TTC549 (cell line): ENCODE measurements at regions not wholly inside any gene's neighbourhood (a gene's known extent, or its start where the extent isn't known, plus 50 kb on each side); places are given as distances from the start of the nearest gene placed in this dataset.
"Not testable (repeated sequence)": the region's sequence is repeated elsewhere in the genome, so short reads cannot be mapped to it uniquely, and the experiment has no call there.

Experiments used
- FAIRE-seq: peaks from 2 replicates; lab custom pipeline; 2012; peaks lifted over from hg19 to GRCh38; lab: Jason Lieb, UNC

DNA sequence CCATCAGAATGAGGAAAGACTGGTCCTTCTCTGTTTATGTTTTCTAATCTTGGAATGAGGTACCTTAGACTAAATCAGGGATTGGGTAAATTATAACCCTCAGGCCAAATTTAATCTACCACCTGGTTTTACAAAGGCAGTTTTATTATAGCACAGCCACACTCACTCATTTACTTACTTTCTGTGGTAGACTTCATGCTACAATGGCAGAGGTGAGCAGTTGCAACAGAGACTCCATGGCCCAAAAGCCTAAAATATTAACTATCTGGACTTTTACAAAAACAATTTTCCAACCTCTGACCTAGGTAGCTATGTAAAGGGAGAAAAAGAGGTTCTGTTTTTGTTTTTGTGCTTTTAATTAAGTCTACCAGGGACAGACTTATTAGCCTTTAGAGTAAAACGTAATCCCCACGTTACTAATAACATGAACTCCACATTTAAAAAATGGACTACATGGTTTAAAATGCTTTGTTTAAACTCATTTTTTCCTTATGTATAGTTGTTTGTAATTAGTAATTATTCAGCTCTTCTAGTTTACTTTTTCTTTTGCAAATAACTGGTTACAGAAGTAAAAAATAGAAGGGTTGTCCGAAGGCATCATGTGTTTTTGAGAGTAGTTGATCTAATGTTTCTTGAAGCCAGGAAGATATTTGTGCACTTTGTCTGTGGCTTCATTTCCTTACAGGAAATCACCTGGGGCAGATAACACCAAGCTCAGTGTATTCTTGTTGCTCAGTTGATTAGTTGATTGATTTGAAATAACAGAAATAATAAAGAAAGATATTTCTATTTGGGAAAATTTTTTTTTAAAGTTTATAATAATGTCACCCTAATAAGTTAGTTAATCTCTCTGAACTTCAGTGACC, 57.6 kb upstream of the ATP2B1 start:
- FAIRE-seq = no peak

DNA sequence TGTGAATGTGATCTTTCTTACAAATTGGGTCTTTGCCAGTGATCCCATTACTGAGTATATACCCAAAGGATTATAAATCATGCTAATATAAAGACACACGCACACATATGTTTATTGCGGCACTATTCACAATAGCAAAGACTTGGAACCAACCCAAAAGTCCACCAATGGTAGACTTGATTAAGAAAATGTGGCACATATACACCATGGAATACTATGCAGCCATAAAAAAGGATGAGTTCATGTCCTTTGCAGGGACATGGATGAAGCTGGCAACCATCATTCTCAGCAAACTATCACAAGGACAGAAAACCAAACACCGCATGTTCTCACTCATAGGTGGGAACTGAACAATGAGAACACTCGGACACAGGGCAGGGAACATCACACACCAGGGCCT, 55.5 kb upstream of the ATP2B1 start:
- not testable (repeated sequence) for FAIRE-seq

DNA sequence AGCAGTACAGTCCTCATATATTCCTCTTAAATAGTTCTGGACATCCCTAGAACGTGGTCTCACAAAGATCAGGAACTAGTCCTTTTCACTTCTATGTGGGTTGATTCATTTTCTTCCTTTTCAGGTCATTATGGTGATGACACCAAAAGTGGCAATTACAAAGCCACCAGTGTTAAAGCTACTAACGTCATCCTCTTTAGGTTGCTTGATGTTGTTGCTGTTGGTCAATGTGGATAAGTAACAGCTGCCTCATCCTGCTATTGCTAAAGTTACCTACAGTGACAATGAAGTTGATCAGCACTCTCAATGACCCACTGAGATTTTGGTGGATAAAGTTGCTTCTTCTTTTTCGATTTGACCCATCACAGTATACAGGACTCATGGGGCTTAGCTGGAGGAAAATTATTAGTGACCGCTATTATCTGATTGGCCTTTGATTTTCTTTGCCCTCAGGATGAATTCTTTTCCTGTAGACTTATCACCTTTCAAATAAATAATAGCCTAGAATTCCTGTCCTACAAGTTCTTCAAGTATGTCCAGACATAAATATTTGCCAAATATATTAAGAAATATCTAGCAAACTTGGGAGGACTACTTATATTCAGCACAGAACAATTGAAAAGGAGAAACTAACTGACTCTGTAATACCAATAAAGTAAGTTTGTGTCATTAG, 54.0 kb upstream of the ATP2B1 start:
- no peak for FAIRE-seq

DNA sequence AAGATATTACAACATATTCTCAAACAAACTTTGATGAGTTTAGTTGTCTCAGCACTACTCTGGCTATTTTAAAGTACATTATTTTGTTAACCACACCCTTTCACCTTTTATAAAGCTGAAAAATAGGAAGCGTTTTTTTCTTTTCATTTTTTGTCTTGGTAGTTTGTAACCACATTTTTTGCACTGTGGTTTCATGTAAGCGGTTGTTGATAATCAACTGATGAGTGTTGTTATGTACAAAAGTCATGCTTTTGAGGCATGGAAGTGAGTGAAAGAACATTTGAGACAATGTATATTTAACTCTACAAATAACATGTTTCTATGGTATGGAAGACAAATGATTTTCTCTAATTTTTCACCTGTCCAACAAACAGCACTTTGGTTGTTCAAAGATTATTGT, 52.1 kb upstream of the ATP2B1 start:
- no peak for FAIRE-seq
